Suprapubic skin (tissue), 3 donors: ENCODE measurements at regions not wholly inside any gene's neighbourhood (a gene's known extent, or its start where the extent isn't known, plus 50 kb on each side); places are given as distances from the start of the nearest gene placed in this dataset.

ENCODE experiments used
- CTCF ChIP-seq, 2 donors: fragments of 200-600 bp in 1 of 2; fragments of 450-650 bp in 1 of 2; sonication (generic) in 1 of 2; IDR thresholded peaks; one replicate each; pipeline ENCODE4 v1.5.1; 2016 to 2019; ENCODE audit warnings: antibody characterized with exemption in 2 of 2, mild to moderate bottlenecking in 1 of 2, moderate library complexity in 1 of 2
- EP300 ChIP-seq: sonication (generic); formaldehyde crosslinking; IDR thresholded peaks from one replicate; pipeline ENCODE4 v1.6.1; 2017; ENCODE audit warnings: antibody characterized with exemption
- POLR2A ChIP-seq, 2 donors: fragments of 450-650 bp; IDR thresholded peaks; one replicate each; pipeline ENCODE4 v1.6.1; 2017; ENCODE audit warnings: antibody characterized with exemption in 2 of 2, mild to moderate bottlenecking in 2 of 2, moderate library complexity in 2 of 2

- TF ChIP-seq CTCF (IDR thresholded peaks at IDR 0.05) (no peak), EP300 (no peak), POLR2A (IDR thresholded peaks at IDR 0.05) (no peak)
Observed at GRCh38 chr10:109341986-109342385, 581.3 kb downstream of the XPNPEP1 start.
